Activated T-cell treated with anti-CD3 and anti-CD28 coated beads, Interleukin-2, amount 50 U/mL, for 72 hours (primary cell): ENCODE measurements at regions not wholly inside any gene's neighbourhood (a gene's known extent, or its start where the extent isn't known, plus 50 kb on each side); places are given as distances from the start of the nearest gene placed in this dataset.

Experiments
- ATAC-seq, 2 donors: fragments of 150-1000 bp; cut with Tn5 transposase; replicated peaks in 1 of 2; 2 replicates each; pipeline ENCODE4 v1.10.0; 2021; ENCODE audit warnings: moderate library complexity in 2 of 2, mild to moderate bottlenecking in 1 of 2
- DNase-seq, 2 donors: peaks; one replicate each; pipeline ENCODE4 v3.0.0; 2021 to 2022; ENCODE audit warnings: mixed read lengths in 1 of 2
- H3K27ac Mint-ChIP-seq: one replicate; pipeline ENCODE4 v1.8.0; 2022; ENCODE audit warnings: mild to moderate bottlenecking, moderate library complexity, mixed read lengths
- H3K27me3 Mint-ChIP-seq: one replicate; pipeline ENCODE4 v1.8.0; 2022; ENCODE audit warnings: low read depth, mixed read lengths
- H3K36me3 Mint-ChIP-seq, 2 donors: one replicate each; pipeline ENCODE4 v1.8.0; 2022; ENCODE audit warnings: mixed read lengths in 2 of 2, mild to moderate bottlenecking in 1 of 2; ENCODE audit not compliant: insufficient read depth in 2 of 2
- H3K4me1 Mint-ChIP-seq: one replicate; pipeline ENCODE4 v1.8.0; 2022; ENCODE audit warnings: low read depth, mixed read lengths
- H3K4me3 Mint-ChIP-seq, 2 donors: one replicate each; pipeline ENCODE4 v1.8.0; 2022; ENCODE audit warnings: mild to moderate bottlenecking in 2 of 2, mixed read lengths in 2 of 2, moderate library complexity in 2 of 2
- H3K9me3 Mint-ChIP-seq, 2 donors: one replicate each; pipeline ENCODE4 v1.8.0; 2022; ENCODE audit warnings: mixed read lengths in 2 of 2

DNA sequence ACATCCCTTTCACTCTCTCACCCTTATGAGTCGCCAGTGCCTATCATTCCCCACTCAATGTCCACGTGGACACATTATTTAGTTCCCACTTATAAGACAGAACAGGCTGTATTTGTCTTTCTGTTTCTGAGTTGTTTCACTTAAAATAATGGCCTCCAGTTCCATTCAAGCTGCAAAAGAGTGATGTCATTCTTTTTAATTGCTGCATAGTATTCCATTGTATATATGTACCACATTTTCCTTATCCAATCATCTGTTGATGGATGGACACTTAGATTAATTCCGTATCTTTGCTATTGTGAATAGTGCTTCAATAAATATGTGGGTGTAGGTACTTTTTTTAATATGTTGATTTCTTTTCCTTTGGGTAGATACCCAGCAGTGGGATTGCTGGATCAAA, 79.1 kb downstream of the ZNF365 start:
- H3K4me3 Mint-ChIP-seq, result no peak overlapping the region
- H3K27ac Mint-ChIP-seq, result no peak overlapping the region
- peaks cover 0 to 1% of the 10 kb centered on the region in 2 donors for H3K9me3 Mint-ChIP-seq
- no peak for DNase-seq
- ATAC-seq, result no peak
- H3K4me1 Mint-ChIP-seq, result no peaks in the 10 kb centered on the region
- H3K27me3 Mint-ChIP-seq, result peaks cover 14% of the 10 kb centered on the region
- H3K36me3 Mint-ChIP-seq, result no peaks in the 10 kb centered on the region

- H3K4me1 Mint-ChIP-seq, result no peaks in the 10 kb centered on the region
- peaks cover 0 to 1% of the 10 kb centered on the region in 2 donors for H3K9me3 Mint-ChIP-seq
- no peaks in the 10 kb centered on the region for H3K36me3 Mint-ChIP-seq
- DNase-seq (no peak), ATAC-seq (no peak)
- H3K27ac Mint-ChIP-seq, result no peak overlapping the region
- no peak overlapping the region for H3K4me3 Mint-ChIP-seq
- peaks cover 12% of the 10 kb centered on the region for H3K27me3 Mint-ChIP-seq
These were observed 80.7 kb downstream of the ZNF365 start for GRCh38 chr10:62454687-62455397.

DNA sequence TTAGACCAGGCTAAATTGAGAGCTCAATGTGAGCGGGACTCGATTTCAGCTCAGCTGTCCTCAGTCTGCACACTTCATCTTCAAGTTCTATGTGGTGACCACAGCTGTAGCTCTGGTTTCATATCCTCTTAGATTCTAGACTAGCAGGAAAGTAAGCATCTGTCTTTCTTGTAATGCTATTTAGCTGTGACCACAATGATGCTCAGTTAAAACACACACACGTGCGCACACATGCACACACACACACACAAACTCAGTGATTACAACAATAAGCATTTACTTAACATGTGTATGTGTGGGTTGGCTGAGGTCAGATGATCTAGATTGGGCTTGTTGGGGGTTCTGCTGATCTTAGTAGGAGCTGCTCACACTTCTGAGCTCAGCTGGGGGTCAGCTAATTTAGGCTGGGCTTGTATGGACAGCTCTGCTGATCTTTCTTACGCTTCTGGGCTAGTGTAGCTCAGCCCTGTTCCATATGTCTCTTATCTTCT, 82.5 kb downstream of the ZNF365 start:
- no peak for DNase-seq
- no peaks in the 10 kb centered on the region for H3K36me3 Mint-ChIP-seq
- peaks cover 12% of the 10 kb centered on the region for H3K27me3 Mint-ChIP-seq
- peaks cover 0 to 1% of the 10 kb centered on the region in 2 donors for H3K9me3 Mint-ChIP-seq
- no peaks in the 10 kb centered on the region for H3K4me1 Mint-ChIP-seq
- H3K27ac Mint-ChIP-seq, result no peak overlapping the region
- ATAC-seq, result peak in 1 of 2 donors; percentile 17
- H3K4me3 Mint-ChIP-seq, result no peak overlapping the region

DNA sequence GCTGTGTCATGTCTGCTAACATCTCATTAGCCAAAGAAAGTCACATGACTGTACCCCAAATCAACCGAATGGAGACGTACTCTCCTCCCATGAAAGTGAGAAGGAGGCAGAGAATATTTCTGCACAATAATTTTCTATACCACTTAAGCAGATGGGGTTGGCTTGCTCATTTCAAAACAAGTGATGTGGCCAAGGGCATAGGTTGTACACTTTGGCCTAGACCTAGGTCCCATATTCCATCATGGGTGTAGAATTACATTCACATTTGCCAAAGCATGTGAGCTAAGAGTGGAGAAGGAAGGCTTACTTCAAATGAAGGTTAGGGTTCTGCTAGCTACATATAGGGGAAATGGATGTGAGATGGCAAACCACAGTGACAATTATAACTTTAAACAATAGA, 83.0 kb downstream of the ZNF365 start:
- peaks cover 0 to 1% of the 10 kb centered on the region in 2 donors for H3K9me3 Mint-ChIP-seq
- no peak overlapping the region for H3K4me3 Mint-ChIP-seq
- H3K4me1 Mint-ChIP-seq, result no peaks in the 10 kb centered on the region
- no peak for ATAC-seq
- H3K27ac Mint-ChIP-seq, result no peak overlapping the region
- H3K36me3 Mint-ChIP-seq, result no peaks in the 10 kb centered on the region
- H3K27me3 Mint-ChIP-seq, result peaks cover 12% of the 10 kb centered on the region
- no peak for DNase-seq

GRCh38 chr10:62457598-62457997, 83.4 kb downstream of the ZNF365 start:
- Mint-ChIP-seq H3K27me3 (peaks cover 12% of the 10 kb centered on the region), H3K36me3 (no peaks in the 10 kb centered on the region), H3K4me3 (no peak overlapping the region), H3K4me1 (no peaks in the 10 kb centered on the region), H3K9me3 (peaks cover 0 to 1% of the 10 kb centered on the region in 2 donors), H3K27ac (no peak overlapping the region)
- DNase-seq (no peak), ATAC-seq (no peak)

DNA sequence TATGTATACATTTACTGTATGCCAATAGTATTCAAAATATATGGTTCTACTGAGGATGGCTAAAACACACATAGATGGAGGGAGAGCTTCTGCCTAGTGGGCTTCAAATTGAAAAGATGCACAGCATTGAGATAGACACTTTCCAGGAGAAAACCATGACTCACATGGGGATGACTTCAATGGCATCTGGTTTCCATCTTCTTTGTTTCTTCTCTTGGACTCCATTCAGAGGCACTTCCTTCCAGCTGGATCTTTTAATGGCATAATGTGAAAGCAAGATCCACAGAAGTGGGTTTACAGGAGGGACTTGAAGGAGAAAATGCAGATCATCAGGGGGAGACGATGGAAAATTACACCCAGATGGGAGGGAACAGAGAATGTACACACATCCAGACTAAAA, 84.9 kb downstream of the ZNF365 start:
- H3K36me3 Mint-ChIP-seq, result no peaks in the 10 kb centered on the region
- H3K4me1 Mint-ChIP-seq, result no peaks in the 10 kb centered on the region
- H3K27ac Mint-ChIP-seq, result no peak overlapping the region
- no peak for ATAC-seq
- peaks cover 6% of the 10 kb centered on the region for H3K27me3 Mint-ChIP-seq
- no peak overlapping the region for H3K4me3 Mint-ChIP-seq
- H3K9me3 Mint-ChIP-seq, result no peaks in the 10 kb centered on the region
- no peak for DNase-seq

DNA sequence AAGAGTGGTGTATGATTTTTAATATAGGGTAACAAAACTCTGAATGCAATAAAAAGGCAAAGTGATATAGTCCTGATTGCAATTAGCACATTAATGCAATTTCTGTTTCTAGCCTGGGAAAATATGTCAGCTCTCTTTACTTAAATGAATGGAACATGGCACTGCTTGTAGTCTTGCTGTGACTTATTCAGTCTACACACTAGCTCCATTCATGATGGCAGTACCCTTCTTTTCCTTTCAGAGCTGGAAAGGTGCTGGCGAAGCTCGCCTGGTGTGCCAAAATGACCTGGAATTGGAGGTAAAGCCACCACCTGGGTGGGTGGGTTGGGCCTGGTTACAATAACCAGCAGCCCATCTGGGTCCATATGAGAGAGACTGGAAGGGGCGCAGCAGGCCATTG, 85.3 kb downstream of the ZNF365 start:
- no peak overlapping the region for H3K27ac Mint-ChIP-seq
- ATAC-seq (no peak), DNase-seq (no peak)
- H3K36me3 Mint-ChIP-seq, result no peaks in the 10 kb centered on the region
- no peak overlapping the region for H3K4me3 Mint-ChIP-seq
- H3K9me3 Mint-ChIP-seq, result no peaks in the 10 kb centered on the region
- no peaks in the 10 kb centered on the region for H3K4me1 Mint-ChIP-seq
- H3K27me3 Mint-ChIP-seq, result peaks cover 6% of the 10 kb centered on the region

- Mint-ChIP-seq H3K9me3 (no peaks in the 10 kb centered on the region), H3K27ac (no peak overlapping the region), H3K4me3 (no peak overlapping the region), H3K27me3 (no peaks in the 10 kb centered on the region), H3K4me1 (no peaks in the 10 kb centered on the region), H3K36me3 (peaks cover 0 to 2% of the 10 kb centered on the region in 2 donors)
- DNase-seq, result no peak
- ATAC-seq, result no peak
These were observed 86.2 kb downstream of the ZNF365 start for GRCh38 chr10:62460393-62460792.

GRCh38 chr10:62461120-62461519, 87.0 kb downstream of the ZNF365 start:
- no peaks in the 10 kb centered on the region for H3K9me3 Mint-ChIP-seq
- H3K27ac Mint-ChIP-seq, result no peak overlapping the region
- no peak overlapping the region for H3K4me3 Mint-ChIP-seq
- no peaks in the 10 kb centered on the region for H3K4me1 Mint-ChIP-seq
- H3K27me3 Mint-ChIP-seq, result no peaks in the 10 kb centered on the region
- DNase-seq, result no peak
- ATAC-seq, result no peak
- peaks cover 0 to 2% of the 10 kb centered on the region in 2 donors for H3K36me3 Mint-ChIP-seq

- DNase-seq, result no peak
- Mint-ChIP-seq H3K27ac (no peak overlapping the region), H3K4me3 (no peak overlapping the region), H3K9me3 (no peaks in the 10 kb centered on the region), H3K27me3 (no peaks in the 10 kb centered on the region), H3K36me3 (peaks cover 0 to 2% of the 10 kb centered on the region in 2 donors), H3K4me1 (no peaks in the 10 kb centered on the region)
- ATAC-seq, result no peak
These were observed 88.3 kb downstream of the ZNF365 start for GRCh38 chr10:62462461-62462860.

GRCh38 chr10:62463364-62463763, 89.2 kb downstream of the ZNF365 start:
- ATAC-seq (peak in 1 of 2 donors; percentile 60), DNase-seq (no peak)
- Mint-ChIP-seq H3K9me3 (no peaks in the 10 kb centered on the region), H3K4me1 (no peaks in the 10 kb centered on the region), H3K36me3 (peaks cover 0 to 2% of the 10 kb centered on the region in 2 donors), H3K4me3 (no peak overlapping the region), H3K27ac (no peak overlapping the region), H3K27me3 (no peaks in the 10 kb centered on the region)

- DNase-seq (no peak), ATAC-seq (no peak)
- Mint-ChIP-seq H3K4me1 (no peaks in the 10 kb centered on the region), H3K27ac (no peak overlapping the region), H3K36me3 (peaks cover 0 to 2% of the 10 kb centered on the region in 2 donors), H3K9me3 (no peaks in the 10 kb centered on the region), H3K4me3 (no peak overlapping the region), H3K27me3 (no peaks in the 10 kb centered on the region)
These were observed 90.1 kb downstream of the ZNF365 start for GRCh38 chr10:62464308-62464707.

DNA sequence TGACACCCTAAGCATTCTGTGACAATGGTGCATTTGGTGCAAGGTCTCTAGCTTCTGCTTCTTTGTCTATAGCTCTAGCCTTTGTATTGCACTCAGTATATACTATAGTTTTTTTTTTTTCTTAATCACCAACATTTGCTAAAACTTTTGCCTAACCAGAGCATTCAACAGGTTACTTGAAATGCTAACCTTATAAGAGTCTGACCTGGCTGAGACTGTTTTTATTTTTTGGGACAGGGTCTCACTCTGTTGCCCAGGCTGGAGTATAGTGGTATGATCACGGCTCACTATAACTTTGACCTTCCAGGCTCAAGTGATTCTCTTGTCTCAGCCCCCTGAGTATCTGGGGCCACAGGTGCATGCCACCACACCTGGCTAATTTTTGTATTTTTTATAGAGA, 92.4 kb downstream of the ZNF365 start:
- Mint-ChIP-seq H3K27me3 (no peaks in the 10 kb centered on the region), H3K27ac (no peak overlapping the region), H3K36me3 (peaks cover 0 to 2% of the 10 kb centered on the region in 2 donors), H3K9me3 (no peaks in the 10 kb centered on the region), H3K4me3 (no peak overlapping the region), H3K4me1 (no peaks in the 10 kb centered on the region)
- ATAC-seq, result no peak
- DNase-seq, result no peak

DNA sequence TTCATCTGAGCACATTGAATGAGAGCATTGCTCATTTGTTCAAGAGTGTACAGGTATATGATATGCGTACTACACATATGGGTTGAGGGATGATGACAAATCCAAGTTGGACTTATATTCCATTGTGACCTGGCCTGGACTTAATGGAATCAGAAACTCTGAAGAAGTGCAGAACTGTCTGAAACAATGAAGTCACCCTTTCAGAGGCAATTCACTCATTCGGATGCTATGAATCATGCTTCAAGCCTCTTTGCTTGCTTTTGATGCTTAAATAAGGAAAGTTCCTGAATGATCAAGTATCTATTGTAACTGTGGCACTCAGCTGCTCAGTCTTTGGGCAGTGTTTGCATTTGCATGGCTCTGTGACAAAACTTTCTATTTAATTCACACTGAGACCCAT, 93.4 kb downstream of the ZNF365 start:
- Mint-ChIP-seq H3K4me3 (no peak overlapping the region), H3K9me3 (no peaks in the 10 kb centered on the region), H3K4me1 (no peaks in the 10 kb centered on the region), H3K27ac (no peak overlapping the region), H3K27me3 (no peaks in the 10 kb centered on the region), H3K36me3 (peaks cover 0 to 2% of the 10 kb centered on the region in 2 donors)
- DNase-seq (no peak), ATAC-seq (no peak)
